HepG2 (cell line): ENCODE measurements at regions not wholly inside any gene's neighbourhood (a gene's known extent, or its start where the extent isn't known, plus 50 kb on each side); places are given as distances from the start of the nearest gene placed in this dataset.

Experiments used
- ATAC-seq: fragments of 200-7000 bp; cut with Tn5 transposase; 3 replicates; pipeline ENCODE4 v1.9.1; 2020; ENCODE audit warnings: mild to moderate bottlenecking, moderate library complexity
- BruUV-seq: library from RNA; stranded (reverse); fragments of 400-500 nt; replicated peaks from 2 replicates; lab custom pipeline; 2021; lab: Mats Ljungman, UMichigan
- CTCF ChIA-PET: fragments of 300-600 bp; formaldehyde crosslinking; extraction: SDS; loops from one replicate; lab custom pipeline; 2021; ENCODE audit warnings: low total read pairs, inconsistent platforms, low intra/inter-chr PET ratio; lab: Yijun Ruan, JAX
- POLR2A ChIA-PET: fragments of 350-600 bp; sonication (Branson Sonifier 250); formaldehyde crosslinking; loops from one replicate; lab custom pipeline; 2020; ENCODE audit warnings: antibody characterized with exemption, inconsistent platforms; lab: Yijun Ruan, JAX
- DNase-seq: peaks from one replicate; pipeline ENCODE4 v3.0.0-alpha.2; 2015; ENCODE audit warnings: low spot score
- FAIRE-seq: peaks from 3 replicates; lab custom pipeline; 2011; peaks lifted over from hg19 to GRCh38; lab: Jason Lieb, UNC
- H2AFZ ChIP-seq: one replicate; pipeline ENCODE4 v1.6.1; 2011; ENCODE audit warnings: low read length, inconsistent platforms
- H3K27ac ChIP-seq: fragments of 300-600 bp; 3 replicates; pipeline ENCODE4 v1.8.0; 2011; ENCODE audit warnings: mixed run types, mild to moderate bottlenecking, mixed read lengths, low read length, inconsistent platforms; ENCODE audit not compliant: insufficient read depth; ENCODE audit errors: extremely low read length
- H3K27me3 ChIP-seq, 2 experiments: fragments of 200-600 bp in 1 of 2; 2 replicates in 1 of 2; 3 replicates in 1 of 2; pipeline versions ENCODE4 v1.6.0 to v1.8.0; 2011; ENCODE audit warnings: low read length in 2 of 2, mild to moderate bottlenecking in 2 of 2, moderate library complexity in 2 of 2, inconsistent platforms in 1 of 2; ENCODE audit not compliant: insufficient read depth in 2 of 2, control insufficient read depth in 1 of 2
- H3K36me3 ChIP-seq, 2 experiments: fragments of 200-600 bp in 1 of 2; replicated peaks in 1 of 2; 2 replicates in 1 of 2; 3 replicates in 1 of 2; pipeline versions ENCODE4 v1.5.1 to v1.8.0; 2011; ENCODE audit warnings: low read length in 2 of 2, inconsistent platforms in 1 of 2; ENCODE audit not compliant: insufficient read depth in 2 of 2, control insufficient read depth in 1 of 2
- H3K4me1 ChIP-seq: 2 replicates; pipeline ENCODE4 v1.5.1; 2012; ENCODE audit warnings: low read length, inconsistent platforms; ENCODE audit not compliant: insufficient read depth
- H3K4me2 ChIP-seq: 2 replicates; pipeline ENCODE4 v1.6.0; 2011; ENCODE audit warnings: low read depth, low read length, inconsistent platforms
- H3K4me3 ChIP-seq, 3 experiments: fragments of 200-600 bp in 1 of 3; sonication (generic), shearing (Covaris generic) in 1 of 3; replicated peaks in 1 of 3; 2 replicates each; pipeline ENCODE4 v1.5.1; 2011 to 2016; ENCODE audit warnings: low read length in 3 of 3, inconsistent platforms in 2 of 3, low read depth in 2 of 3, mild to moderate bottlenecking in 2 of 3, control low read depth in 1 of 3, mixed read lengths in 1 of 3; ENCODE audit not compliant: insufficient read depth in 1 of 3
- H3K79me2 ChIP-seq: one replicate; pipeline ENCODE4 v1.6.1; 2011; ENCODE audit warnings: low read length, inconsistent platforms; ENCODE audit not compliant: insufficient read depth
- H3K9ac ChIP-seq: 2 replicates; pipeline ENCODE4 v1.6.0; 2011; ENCODE audit warnings: mild to moderate bottlenecking, low read depth, low read length, inconsistent platforms; ENCODE audit not compliant: insufficient read depth
- H3K9me3 ChIP-seq: 2 replicates; pipeline ENCODE4 v1.5.1; 2012; ENCODE audit warnings: mild to moderate bottlenecking, low read length
- H4K20me1 ChIP-seq: 2 replicates; pipeline ENCODE4 v1.6.0; 2011; ENCODE audit warnings: inconsistent platforms, mild to moderate bottlenecking, low read length, moderate library complexity; ENCODE audit not compliant: insufficient read depth
- AGO2 ChIP-seq: fragments of 200-400 bp; formaldehyde crosslinking; optimal IDR thresholded peaks from 2 replicates; pipeline ENCODE3; 2017; ENCODE audit warnings: mild to moderate bottlenecking, low read depth, low read length, moderate library complexity
- CEBPB ChIP-seq: IDR thresholded peaks from 2 replicates; pipeline ENCODE4 v1.6.1; 2011; ENCODE audit warnings: low read depth, low read length, improper control_type of control experiment, borderline replicate concordance
- FLYWCH1 ChIP-seq: sonication (generic); formaldehyde crosslinking; IDR thresholded peaks from 2 replicates; pipeline ENCODE4 v1.8.1; 2023; ENCODE audit warnings: mild to moderate bottlenecking, missing genetic modification reagents
- FOSL1 ChIP-seq: sonication (generic); formaldehyde crosslinking; IDR thresholded peaks from 2 replicates; pipeline ENCODE4 v1.9.0; 2021; ENCODE audit warnings: missing genetic modification reagents, borderline replicate concordance
- FOXK2 ChIP-seq: fragments of 450-650 bp; IDR thresholded peaks from 2 replicates; pipeline ENCODE4 v1.6.1; 2016
- KLF12 ChIP-seq: sonication (generic); formaldehyde crosslinking; IDR thresholded peaks from 2 replicates; pipeline ENCODE4 v1.4.0; 2020; ENCODE audit warnings: missing genetic modification reagents, borderline replicate concordance
- NR1H2 ChIP-seq: sonication (generic); formaldehyde crosslinking; IDR thresholded peaks from 2 replicates; pipeline ENCODE4 v1.8.1; 2022; ENCODE audit warnings: low read depth, missing genetic modification reagents, borderline replicate concordance
- POLR2AphosphoS2 ChIP-seq: IDR thresholded peaks from 2 replicates; pipeline ENCODE4 v1.6.1; 2011; ENCODE audit warnings: low read depth, low read length, improper control_type of control experiment
- SRF ChIP-seq: IDR thresholded peaks from 2 replicates; pipeline ENCODE4 v1.6.1; 2011; ENCODE audit warnings: mild to moderate bottlenecking, low read depth, low read length, moderate library complexity
- WGBS: methylation state at CpG from one replicate; pipeline ENCODE4 v1.1.6; 2017; ENCODE audit warnings: low lambda C conversion rate; 5-methylcytosine and 5-hydroxymethylcytosine counted together
- in situ Hi-C: cut with HindIII; loops from 2 replicates; pipeline ENCODE4 v1.10.0; 2017; ENCODE audit warnings: low pct_unique_long_range_greater_than_20kb; ENCODE audit not compliant: extremely low pct_ligation_motif_present
- intact Hi-C: fragments of 100-400 bp; cut with micrococcal nuclease; formaldehyde crosslinking; loops from one replicate; pipeline ENCODE4 v1.10.0; 2022; ENCODE audit not compliant: unreplicated experiment

GRCh38 chr10:42934842-42935241, 142.0 kb upstream of the RET start:
- H3K27me3 ChIP-seq = peaks cover 12 to 65% of the 10 kb centered on the region in 2 experiments; a peak in 4 of 5 replicates
- WGBS = 0% methylated on average over 1 of the region's 3 CpGs
- no peak overlapping the region for H3K27ac ChIP-seq
- DNase-seq = no peak
- no TSS peak for BruUV-seq
- intact Hi-C loops = no loop called here
- H3K79me2 ChIP-seq = no peaks in the 10 kb centered on the region
- H3K9me3 ChIP-seq = no peaks in the 10 kb centered on the region
- H2AFZ ChIP-seq = no peak overlapping the region
- no peaks in the 10 kb centered on the region for H3K36me3 ChIP-seq
- H3K4me3 ChIP-seq = no peak overlapping the region
- no peak for ATAC-seq
- POLR2A ChIA-PET = no interaction called here
- in situ Hi-C loops = no loop called here
- H3K4me2 ChIP-seq = no peak overlapping the region
- H3K4me1 ChIP-seq = no peaks in the 10 kb centered on the region
- TF ChIP-seq FOSL1 (CRISPR knock-in tag) (no peak), CEBPB (peak; percentile 50; the same call in 1 of the 2 replicates)
- CTCF ChIA-PET = no interaction called here
- no peak for FAIRE-seq
- no peaks in the 10 kb centered on the region for H4K20me1 ChIP-seq
- no peak overlapping the region for H3K9ac ChIP-seq

GRCh38 chr10:42935466-42935865, 141.4 kb upstream of the RET start:
- H3K4me2 ChIP-seq = no peak overlapping the region
- no peaks in the 10 kb centered on the region for H3K79me2 ChIP-seq
- H3K9ac ChIP-seq = no peak overlapping the region
- H3K36me3 ChIP-seq = no peaks in the 10 kb centered on the region
- no peaks in the 10 kb centered on the region for H4K20me1 ChIP-seq
- H3K9me3 ChIP-seq = no peaks in the 10 kb centered on the region
- DNase-seq (no peak), FAIRE-seq (no peak), ATAC-seq (no peak)
- peaks cover 12 to 59% of the 10 kb centered on the region in 2 experiments; a peak in 4 of 5 replicates for H3K27me3 ChIP-seq
- H3K4me3 ChIP-seq = no peak overlapping the region
- POLR2A ChIA-PET = no interaction called here
- 26% methylated on average over 8 of the region's 8 CpGs for WGBS
- H3K27ac ChIP-seq = no peak overlapping the region
- CTCF ChIA-PET = no interaction called here
- intact Hi-C loops = no loop called here
- no peak overlapping the region for H2AFZ ChIP-seq
- H3K4me1 ChIP-seq = no peaks in the 10 kb centered on the region
- no TSS peak for BruUV-seq
- in situ Hi-C loops = no loop called here
- TF ChIP-seq FLYWCH1 (CRISPR knock-in tag) = no peak
- TF ChIP-seq KLF12 (CRISPR knock-in tag) = no peak
- no peak for TF ChIP-seq SRF
- TF ChIP-seq POLR2AphosphoS2 = no peak
- no peak for TF ChIP-seq NR1H2 (CRISPR knock-in tag)
- TF ChIP-seq AGO2 = no peak
- no peak for TF ChIP-seq FOXK2
